Panc1 (cell line): ENCODE measurements at regions not wholly inside any gene's neighbourhood (a gene's known extent, or its start where the extent isn't known, plus 50 kb on each side); places are given as distances from the start of the nearest gene placed in this dataset.

Experiments used
- ATAC-seq: fragments of 200-7000 bp; cut with Tn5 transposase; 2 replicates; pipeline ENCODE4 v1.9.1; 2020; ENCODE audit warnings: mild to moderate bottlenecking, moderate library complexity
- BruUV-seq: library from RNA; stranded (reverse); fragments of 400-500 nt; replicated peaks from 2 replicates; lab custom pipeline; 2021; lab: Mats Ljungman, UMichigan
- CTCF ChIA-PET: fragments of 300-600 bp; sonication (Branson Sonifier 250); formaldehyde crosslinking; loops from one replicate; lab custom pipeline; 2022; ENCODE audit warnings: antibody characterized with exemption; lab: Charles Lee
- POLR2A ChIA-PET: fragments of 300-600 bp; sonication (Branson Sonifier 250); formaldehyde crosslinking; loops from one replicate; lab custom pipeline; 2022; ENCODE audit warnings: antibody characterized with exemption; lab: Charles Lee
- DNase-seq: peaks from one replicate; pipeline ENCODE4 v3.0.0-alpha.2; 2010; ENCODE audit warnings: low read depth, low spot score
- H3K27ac ChIP-seq: 2 replicates; pipeline ENCODE4 v1.5.1; 2011; ENCODE audit warnings: mild to moderate bottlenecking, low read length, inconsistent platforms
- H3K27me3 ChIP-seq: fragments of 200-500 bp; sonication (Bioruptor generic); 2 replicates; pipeline ENCODE4 v1.6.0; 2014; ENCODE audit warnings: low read length, inconsistent platforms; ENCODE audit not compliant: control insufficient read depth, insufficient read depth
- H3K36me3 ChIP-seq: fragments of 200-500 bp; sonication (Bioruptor generic); 2 replicates; pipeline ENCODE4 v1.5.1; 2014; ENCODE audit warnings: inconsistent platforms, mild to moderate bottlenecking, low read length, moderate library complexity; ENCODE audit not compliant: control insufficient read depth, insufficient read depth
- H3K4me1 ChIP-seq: 2 replicates; pipeline ENCODE4 v1.5.1; 2011; ENCODE audit warnings: inconsistent platforms, mild to moderate bottlenecking, low read length, moderate library complexity; ENCODE audit not compliant: control insufficient read depth, insufficient read depth
- H3K4me3 ChIP-seq, 2 experiments: 2 replicates each; pipeline ENCODE4 v1.5.1; 2011 to 2012; ENCODE audit warnings: low read depth in 2 of 2, low read length in 2 of 2, mild to moderate bottlenecking in 2 of 2, inconsistent platforms in 1 of 2, moderate library complexity in 1 of 2
- H3K9me3 ChIP-seq: fragments of 200-500 bp; sonication (Bioruptor generic); 2 replicates; pipeline ENCODE4 v1.5.1; 2014; ENCODE audit warnings: low read depth, mild to moderate bottlenecking, inconsistent platforms, low read length, moderate library complexity; ENCODE audit not compliant: control insufficient read depth, insufficient read depth
- POLR2AphosphoS5 ChIP-seq: IDR thresholded peaks from 2 replicates; pipeline ENCODE4 v1.6.1; 2012; ENCODE audit warnings: mild to moderate bottlenecking, low read depth, low read length, moderate library complexity
- SIN3A ChIP-seq: IDR thresholded peaks from 2 replicates; pipeline ENCODE4 v1.6.1; 2012; ENCODE audit warnings: low read depth, mild to moderate bottlenecking, low read length, moderate library complexity, borderline replicate concordance; ENCODE audit not compliant: insufficient read depth
- TCF7L2 ChIP-seq: IDR thresholded peaks from 2 replicates; pipeline ENCODE4 v1.6.1; 2011; ENCODE audit warnings: mild to moderate bottlenecking, low read depth, low read length, inconsistent platforms
- in situ Hi-C: cut with HindIII; loops from 2 replicates; pipeline ENCODE4 v1.10.0; 2016; ENCODE audit warnings: low sequenced_read_pairs, low pct_unique_long_range_greater_than_20kb
- intact Hi-C: fragments of 100-400 bp; cut with micrococcal nuclease; formaldehyde crosslinking; loops from one replicate; pipeline ENCODE4 v1.10.0; 2022; ENCODE audit not compliant: unreplicated experiment
- TF ChIP-seq, protein P1 (sequence below), 2 experiments: IDR thresholded peaks; 2 replicates each; pipeline ENCODE4 v1.6.1; 2011 to 2012; ENCODE audit warnings: low read depth in 2 of 2, control low read depth in 1 of 2, low read length in 1 of 2, mild to moderate bottlenecking in 1 of 2, moderate library complexity in 1 of 2; ENCODE audit not compliant: insufficient read depth in 1 of 2
- TF ChIP-seq, protein P2 (sequence below): fragments of 450-650 bp; IDR thresholded peaks from 2 replicates; pipeline ENCODE4 v1.5.1; 2017; ENCODE audit warnings: mild to moderate bottlenecking

DNA sequence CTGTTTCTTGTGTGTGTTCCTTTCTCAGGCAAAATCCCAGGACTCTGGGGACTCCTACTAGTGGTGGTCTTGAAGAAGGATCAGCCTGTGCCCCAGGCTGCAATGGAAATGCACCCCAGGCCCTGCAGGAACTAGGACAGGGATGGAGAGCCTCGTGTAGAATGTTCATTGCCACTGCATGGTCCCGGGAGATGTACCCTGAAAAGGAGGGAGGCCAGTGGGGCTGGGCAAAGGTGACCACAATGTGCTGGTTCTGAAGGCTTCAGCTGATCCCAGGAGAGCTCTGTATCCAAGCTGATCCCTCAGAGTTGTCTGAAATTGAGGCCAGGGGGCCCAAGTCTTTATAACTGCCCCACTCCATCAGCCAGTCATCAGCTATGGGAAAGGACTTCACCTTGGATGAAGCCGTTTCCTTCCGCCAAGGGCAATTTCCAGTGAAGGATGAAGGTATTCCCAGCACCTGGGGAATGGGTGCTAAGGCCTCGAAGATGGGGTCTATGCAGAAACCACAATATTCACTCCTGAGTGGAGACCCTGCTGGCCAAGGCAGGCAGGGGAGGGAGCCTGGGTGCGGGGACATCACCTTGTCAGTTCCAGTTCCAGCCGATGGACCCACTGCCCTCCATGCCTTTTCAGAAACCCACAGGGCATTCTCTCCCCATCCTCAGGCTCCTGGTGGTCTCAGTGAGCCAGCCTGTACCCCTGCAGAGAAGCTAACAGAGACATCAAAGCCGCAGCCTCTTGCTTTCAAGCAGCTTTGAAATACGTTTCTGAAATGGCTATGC, 59.9 kb upstream of the CDH5 start:
- Histone ChIP-seq H3K9me3 (no peaks in the 10 kb centered on the region), H3K27ac (no peak overlapping the region), H3K4me1 (no peaks in the 10 kb centered on the region), H3K27me3 (no peaks in the 10 kb centered on the region; the same call in 1 of the 2 replicates), H3K36me3 (no peaks in the 10 kb centered on the region), H3K4me3 (no peak overlapping the region)
- POLR2A ChIA-PET, result no interaction called here
- DNase-seq (no peak), ATAC-seq (no peak)
- in situ Hi-C loops (no loop called here), intact Hi-C loops (no loop called here)
- CTCF ChIA-PET, result interaction anchor here (0.9 kb wide), 1 partner anchor 62 kb away, joined by 4 read pairs; no protein-coding TSS in a partner anchor
- no TSS peak for BruUV-seq
- TF ChIP-seq, protein P1, sequence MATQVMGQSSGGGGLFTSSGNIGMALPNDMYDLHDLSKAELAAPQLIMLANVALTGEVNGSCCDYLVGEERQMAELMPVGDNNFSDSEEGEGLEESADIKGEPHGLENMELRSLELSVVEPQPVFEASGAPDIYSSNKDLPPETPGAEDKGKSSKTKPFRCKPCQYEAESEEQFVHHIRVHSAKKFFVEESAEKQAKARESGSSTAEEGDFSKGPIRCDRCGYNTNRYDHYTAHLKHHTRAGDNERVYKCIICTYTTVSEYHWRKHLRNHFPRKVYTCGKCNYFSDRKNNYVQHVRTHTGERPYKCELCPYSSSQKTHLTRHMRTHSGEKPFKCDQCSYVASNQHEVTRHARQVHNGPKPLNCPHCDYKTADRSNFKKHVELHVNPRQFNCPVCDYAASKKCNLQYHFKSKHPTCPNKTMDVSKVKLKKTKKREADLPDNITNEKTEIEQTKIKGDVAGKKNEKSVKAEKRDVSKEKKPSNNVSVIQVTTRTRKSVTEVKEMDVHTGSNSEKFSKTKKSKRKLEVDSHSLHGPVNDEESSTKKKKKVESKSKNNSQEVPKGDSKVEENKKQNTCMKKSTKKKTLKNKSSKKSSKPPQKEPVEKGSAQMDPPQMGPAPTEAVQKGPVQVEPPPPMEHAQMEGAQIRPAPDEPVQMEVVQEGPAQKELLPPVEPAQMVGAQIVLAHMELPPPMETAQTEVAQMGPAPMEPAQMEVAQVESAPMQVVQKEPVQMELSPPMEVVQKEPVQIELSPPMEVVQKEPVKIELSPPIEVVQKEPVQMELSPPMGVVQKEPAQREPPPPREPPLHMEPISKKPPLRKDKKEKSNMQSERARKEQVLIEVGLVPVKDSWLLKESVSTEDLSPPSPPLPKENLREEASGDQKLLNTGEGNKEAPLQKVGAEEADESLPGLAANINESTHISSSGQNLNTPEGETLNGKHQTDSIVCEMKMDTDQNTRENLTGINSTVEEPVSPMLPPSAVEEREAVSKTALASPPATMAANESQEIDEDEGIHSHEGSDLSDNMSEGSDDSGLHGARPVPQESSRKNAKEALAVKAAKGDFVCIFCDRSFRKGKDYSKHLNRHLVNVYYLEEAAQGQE (IDR thresholded peaks at IDR 0.05; ENCODE audit: insufficient read depth in 1 of 2, low read depth in 2 of 2, low read length in 1 of 2), result no peak
- TF ChIP-seq, protein P2, sequence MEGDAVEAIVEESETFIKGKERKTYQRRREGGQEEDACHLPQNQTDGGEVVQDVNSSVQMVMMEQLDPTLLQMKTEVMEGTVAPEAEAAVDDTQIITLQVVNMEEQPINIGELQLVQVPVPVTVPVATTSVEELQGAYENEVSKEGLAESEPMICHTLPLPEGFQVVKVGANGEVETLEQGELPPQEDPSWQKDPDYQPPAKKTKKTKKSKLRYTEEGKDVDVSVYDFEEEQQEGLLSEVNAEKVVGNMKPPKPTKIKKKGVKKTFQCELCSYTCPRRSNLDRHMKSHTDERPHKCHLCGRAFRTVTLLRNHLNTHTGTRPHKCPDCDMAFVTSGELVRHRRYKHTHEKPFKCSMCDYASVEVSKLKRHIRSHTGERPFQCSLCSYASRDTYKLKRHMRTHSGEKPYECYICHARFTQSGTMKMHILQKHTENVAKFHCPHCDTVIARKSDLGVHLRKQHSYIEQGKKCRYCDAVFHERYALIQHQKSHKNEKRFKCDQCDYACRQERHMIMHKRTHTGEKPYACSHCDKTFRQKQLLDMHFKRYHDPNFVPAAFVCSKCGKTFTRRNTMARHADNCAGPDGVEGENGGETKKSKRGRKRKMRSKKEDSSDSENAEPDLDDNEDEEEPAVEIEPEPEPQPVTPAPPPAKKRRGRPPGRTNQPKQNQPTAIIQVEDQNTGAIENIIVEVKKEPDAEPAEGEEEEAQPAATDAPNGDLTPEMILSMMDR, result no peak
- TF ChIP-seq POLR2AphosphoS5 (no peak), TCF7L2 (no peak), SIN3A (no peak)

DNA sequence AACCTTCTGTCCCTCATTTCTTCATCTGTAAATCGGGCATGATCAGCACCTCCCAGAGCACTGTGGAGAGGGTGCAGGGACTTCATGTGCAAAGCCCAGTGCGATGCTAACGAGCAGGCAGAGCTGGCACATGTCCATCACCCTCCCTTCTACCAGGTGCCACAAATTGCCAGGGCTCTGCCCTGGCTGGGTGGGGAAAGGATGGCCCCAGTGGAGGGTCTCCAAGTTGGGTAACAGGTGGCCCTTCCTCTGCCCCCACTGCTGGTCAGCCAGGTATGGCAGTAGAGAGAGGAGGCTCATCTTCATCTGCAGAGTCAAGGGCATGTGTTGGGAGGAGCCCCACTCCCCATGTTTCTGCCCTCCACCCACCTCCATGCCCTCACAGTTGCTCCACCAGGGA, 61.5 kb upstream of the CDH5 start:
- ATAC-seq, result no peak
- in situ Hi-C loops (no loop called here), intact Hi-C loops (no loop called here)
- H3K27me3 ChIP-seq, result no peaks in the 10 kb centered on the region; the same call in 1 of the 2 replicates
- H3K36me3 ChIP-seq, result no peaks in the 10 kb centered on the region
- no peaks in the 10 kb centered on the region for H3K9me3 ChIP-seq
- POLR2A ChIA-PET, result no interaction called here
- no peak overlapping the region for H3K4me3 ChIP-seq
- no peak overlapping the region for H3K27ac ChIP-seq
- DNase-seq, result no peak
- H3K4me1 ChIP-seq, result no peaks in the 10 kb centered on the region
- no peak for TF ChIP-seq POLR2AphosphoS5
- TF ChIP-seq, protein P1 (IDR thresholded peaks at IDR 0.05; ENCODE audit: insufficient read depth in 1 of 2, low read depth in 2 of 2, low read length in 1 of 2), result no peak
- TF ChIP-seq, protein P2, result no peak
- no peak for TF ChIP-seq SIN3A
- no peak for TF ChIP-seq TCF7L2
- no TSS peak for BruUV-seq
- CTCF ChIA-PET, result no interaction called here
